CD4-positive, alpha-beta T cell (primary cell): ENCODE measurements at regions not wholly inside any gene's neighbourhood (a gene's known extent, or its start where the extent isn't known, plus 50 kb on each side); places are given as distances from the start of the nearest gene placed in this dataset.
A peak's percentile ranks its signal among the peaks of the same experiment; 100 is the strongest.

Experiments used
- ATAC-seq: fragments of 200-7000 bp; cut with Tn5 transposase; one replicate; pipeline ENCODE4 v1.10.0; 2022; ENCODE audit warnings: mild to moderate bottlenecking; ENCODE audit not compliant: poor library complexity
- CTCF ChIA-PET: fragments of 350-600 bp; sonication (Branson Sonifier 250); formaldehyde crosslinking; loops from one replicate; lab custom pipeline; 2021; ENCODE audit warnings: antibody characterized with exemption, inconsistent platforms; lab: Charles Lee
- POLR2A ChIA-PET: fragments of 350-600 bp; sonication (Branson Sonifier 250); formaldehyde crosslinking; loops from one replicate; lab custom pipeline; 2021; ENCODE audit warnings: antibody characterized with exemption, inconsistent platforms; lab: Charles Lee
- DNase-seq, 14 experiments: peaks; one replicate each; pipeline ENCODE4 v3.0.0-alpha.2; 2013 to 2020; ENCODE audit warnings: mixed read lengths in 2 of 14
- H3K27ac ChIP-seq, 2 donors: one replicate each; pipeline versions ENCODE4 v1.5.1 to v1.7.0; 2013; ENCODE audit warnings: low read length in 2 of 2, low read depth in 1 of 2, mild to moderate bottlenecking in 1 of 2
- H3K27me3 ChIP-seq, 2 experiments: 1 replicate in 1 of 2; 2 replicates in 1 of 2; pipeline versions ENCODE4 v1.6.1 to v1.7.0; 2013; ENCODE audit warnings: low read length in 2 of 2, control low read depth in 1 of 2, mild to moderate bottlenecking in 1 of 2, moderate library complexity in 1 of 2; ENCODE audit not compliant: insufficient read depth in 2 of 2, control insufficient read depth in 1 of 2
- H3K36me3 ChIP-seq: one replicate; pipeline ENCODE4 v1.6.1; 2013; ENCODE audit warnings: low read length, control low read depth; ENCODE audit not compliant: insufficient read depth
- H3K4me1 ChIP-seq: one replicate; pipeline ENCODE4 v1.6.1; 2013; ENCODE audit warnings: low read length, control low read depth; ENCODE audit not compliant: insufficient read depth
- H3K4me3 ChIP-seq: one replicate; pipeline ENCODE4 v1.5.1; 2013; ENCODE audit warnings: mild to moderate bottlenecking, low read length, moderate library complexity
- H3K9me3 ChIP-seq, 2 experiments: 1 replicate in 1 of 2; 2 replicates in 1 of 2; pipeline versions ENCODE4 v1.6.1 to v1.7.0; 2013; ENCODE audit warnings: low read length in 2 of 2, mild to moderate bottlenecking in 2 of 2, control low read depth in 1 of 2, moderate library complexity in 1 of 2; ENCODE audit not compliant: control insufficient read depth in 1 of 2, insufficient read depth in 1 of 2
- H3K27ac Mint-ChIP-seq: one replicate; pipeline ENCODE4 v1.8.0; 2020; ENCODE audit warnings: mixed read lengths
- H3K27me3 Mint-ChIP-seq: one replicate; pipeline ENCODE4 v1.8.0; 2021; ENCODE audit warnings: mixed read lengths
- H3K36me3 Mint-ChIP-seq: one replicate; pipeline ENCODE4 v1.8.0; 2021; ENCODE audit warnings: low read depth, mixed read lengths
- H3K4me1 Mint-ChIP-seq: one replicate; pipeline ENCODE4 v1.8.0; 2021; ENCODE audit warnings: low read depth, mixed read lengths
- H3K4me3 Mint-ChIP-seq: one replicate; pipeline ENCODE4 v1.8.0; 2020; ENCODE audit warnings: mild to moderate bottlenecking, mixed read lengths
- H3K9me3 Mint-ChIP-seq: one replicate; pipeline ENCODE4 v1.8.0; 2020; ENCODE audit warnings: mixed read lengths
- intact Hi-C, 2 experiments: fragments of 100-400 bp; cut with DNase I in 1 of 2; cut with micrococcal nuclease in 1 of 2; formaldehyde crosslinking; loops; one replicate each; pipeline versions ENCODE4 v1.15.1 to v1.9.0; 2023 to 2025; cut with DNase I, micrococcal nuclease
- TF ChIP-seq, protein P1 (sequence below): fragments of 200-600 bp; IDR thresholded peaks from one replicate; pipeline ENCODE4 v1.8.0; 2022; ENCODE audit warnings: antibody characterized with exemption, mild to moderate bottlenecking

DNA sequence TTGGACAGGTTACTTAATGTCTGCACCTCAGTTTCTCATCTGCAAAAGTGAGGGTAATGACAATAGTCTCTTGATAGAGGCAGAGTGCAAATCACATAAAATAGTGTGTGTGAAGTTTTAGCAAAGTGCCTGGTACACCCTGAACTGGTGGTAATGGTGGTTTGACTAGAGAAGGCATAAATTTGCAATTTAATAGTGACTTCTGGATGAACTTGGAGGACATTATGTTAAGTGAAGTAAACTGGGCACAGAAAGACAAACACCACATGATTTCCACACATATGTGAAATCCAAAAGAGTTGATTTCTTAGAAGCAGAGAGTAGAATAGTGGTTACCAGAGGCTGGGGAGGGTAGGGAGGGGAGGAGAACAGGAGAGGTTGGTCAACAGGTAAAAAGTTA, 54.8 kb upstream of the FUT8 start:
- Mint-ChIP-seq H3K27ac (no peak overlapping the region), H3K4me3 (no peak overlapping the region), H3K36me3 (no peaks in the 10 kb centered on the region), H3K4me1 (peaks cover 26% of the 10 kb centered on the region), H3K9me3 (no peaks in the 10 kb centered on the region), H3K27me3 (no peaks in the 10 kb centered on the region)
- ChIA-PET CTCF (no interaction called here), POLR2A (interaction anchor here (0.8 kb wide), 1 partner anchor 54 kb away, joined by 3 read pairs; no protein-coding TSS in a partner anchor)
- intact Hi-C loops: loop anchor here in 1 of 2 experiments (5.0 kb wide), 1 partner anchor 125 kb away; no protein-coding TSS in a partner anchor
- ATAC-seq (no peak), DNase-seq (no peak)
- H3K4me1 ChIP-seq: peaks cover 13% of the 10 kb centered on the region
- no peaks in the 10 kb centered on the region for H3K9me3 ChIP-seq
- H3K36me3 ChIP-seq: no peaks in the 10 kb centered on the region
- H3K27me3 ChIP-seq: no peaks in the 10 kb centered on the region
- H3K4me3 ChIP-seq: no peak overlapping the region
- H3K27ac ChIP-seq: no peak overlapping the region
- TF ChIP-seq, protein P1, sequence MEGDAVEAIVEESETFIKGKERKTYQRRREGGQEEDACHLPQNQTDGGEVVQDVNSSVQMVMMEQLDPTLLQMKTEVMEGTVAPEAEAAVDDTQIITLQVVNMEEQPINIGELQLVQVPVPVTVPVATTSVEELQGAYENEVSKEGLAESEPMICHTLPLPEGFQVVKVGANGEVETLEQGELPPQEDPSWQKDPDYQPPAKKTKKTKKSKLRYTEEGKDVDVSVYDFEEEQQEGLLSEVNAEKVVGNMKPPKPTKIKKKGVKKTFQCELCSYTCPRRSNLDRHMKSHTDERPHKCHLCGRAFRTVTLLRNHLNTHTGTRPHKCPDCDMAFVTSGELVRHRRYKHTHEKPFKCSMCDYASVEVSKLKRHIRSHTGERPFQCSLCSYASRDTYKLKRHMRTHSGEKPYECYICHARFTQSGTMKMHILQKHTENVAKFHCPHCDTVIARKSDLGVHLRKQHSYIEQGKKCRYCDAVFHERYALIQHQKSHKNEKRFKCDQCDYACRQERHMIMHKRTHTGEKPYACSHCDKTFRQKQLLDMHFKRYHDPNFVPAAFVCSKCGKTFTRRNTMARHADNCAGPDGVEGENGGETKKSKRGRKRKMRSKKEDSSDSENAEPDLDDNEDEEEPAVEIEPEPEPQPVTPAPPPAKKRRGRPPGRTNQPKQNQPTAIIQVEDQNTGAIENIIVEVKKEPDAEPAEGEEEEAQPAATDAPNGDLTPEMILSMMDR: no peak

DNA sequence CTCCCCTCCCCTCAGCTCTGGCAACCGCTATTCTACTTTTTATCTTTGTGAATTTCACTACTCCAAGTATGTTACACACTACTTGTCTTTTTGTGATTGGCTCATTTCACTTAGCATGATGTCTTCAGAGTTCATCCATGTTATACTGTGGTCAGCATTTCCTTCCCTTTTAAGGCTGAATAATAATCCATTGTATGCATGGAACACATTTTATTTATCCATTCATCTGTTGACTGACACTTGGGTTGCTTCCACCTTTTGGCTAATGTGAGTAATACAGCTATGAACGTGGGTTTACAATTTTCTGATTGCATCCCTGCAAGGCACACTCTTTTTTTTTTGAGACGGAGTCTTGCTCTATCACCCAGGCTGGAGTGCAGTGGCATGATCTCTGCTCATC, 53.0 kb upstream of the FUT8 start:
- no peak overlapping the region for H3K27ac Mint-ChIP-seq
- H3K4me1 ChIP-seq: peaks cover 13% of the 10 kb centered on the region

DNA sequence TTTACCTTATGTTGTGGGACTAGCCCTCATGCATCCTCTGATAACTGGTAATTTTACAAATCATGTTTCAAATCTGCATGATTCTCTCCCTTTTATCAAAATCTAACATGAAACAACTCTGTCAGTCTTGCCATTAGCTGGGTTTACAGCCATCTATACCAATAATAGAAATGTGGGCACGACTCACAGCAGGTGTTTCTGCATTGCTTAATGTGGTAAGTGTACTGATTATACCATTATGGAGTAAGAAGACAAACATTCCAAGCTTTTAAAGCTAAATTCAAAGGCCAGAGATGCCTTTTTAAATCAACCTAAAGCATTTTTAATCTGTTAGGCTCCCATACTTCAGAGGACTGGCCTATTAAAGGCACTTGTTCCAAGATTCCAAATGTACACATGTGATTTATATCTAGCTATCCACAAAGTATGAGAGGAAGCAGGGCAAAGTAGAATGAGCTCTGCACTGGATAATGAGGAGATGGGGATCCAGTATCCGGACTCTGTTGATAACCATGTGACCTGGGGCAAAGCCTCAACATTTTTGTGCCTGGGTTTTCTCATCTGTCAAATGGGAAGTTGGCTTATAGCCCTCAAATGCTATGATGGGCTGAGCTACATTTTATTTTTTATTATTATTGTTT, 52.3 kb upstream of the FUT8 start:
- no peaks in the 10 kb centered on the region for H3K36me3 ChIP-seq
- POLR2A ChIA-PET: no interaction called here
- H3K4me1 Mint-ChIP-seq: peaks cover 25% of the 10 kb centered on the region
- TF ChIP-seq, protein P1: no peak
- DNase-seq (no peak), ATAC-seq (no peak)
- H3K36me3 Mint-ChIP-seq: no peaks in the 10 kb centered on the region
- H3K4me1 ChIP-seq: peaks cover 13% of the 10 kb centered on the region
- H3K27ac Mint-ChIP-seq: no peak overlapping the region
- no peaks in the 10 kb centered on the region for H3K27me3 Mint-ChIP-seq
- intact Hi-C loops: no loop called here
- no peaks in the 10 kb centered on the region for H3K9me3 ChIP-seq
- no peaks in the 10 kb centered on the region for H3K9me3 Mint-ChIP-seq
- H3K4me3 ChIP-seq: no peak overlapping the region
- no peak overlapping the region for H3K4me3 Mint-ChIP-seq
- no peak overlapping the region for H3K27ac ChIP-seq
- no peaks in the 10 kb centered on the region for H3K27me3 ChIP-seq
- CTCF ChIA-PET: interaction anchor here (0.7 kb wide), 1 partner anchor 203 kb away, joined by 3 read pairs; no protein-coding TSS in a partner anchor

More for the DNA sequence above, 53.0 kb upstream of the FUT8 start:
- no peak for ATAC-seq
- intact Hi-C loops: loop anchor here in 1 of 2 experiments (5.0 kb wide), 1 partner anchor 127 kb away; no protein-coding TSS in a partner anchor
- ChIA-PET POLR2A (no interaction called here), CTCF (no interaction called here)
- Histone ChIP-seq H3K4me3 (no peak overlapping the region), H3K27ac (no peak overlapping the region), H3K36me3 (no peaks in the 10 kb centered on the region), H3K9me3 (no peaks in the 10 kb centered on the region), H3K27me3 (no peaks in the 10 kb centered on the region)
- no peaks in the 10 kb centered on the region for H3K27me3 Mint-ChIP-seq
- DNase-seq: peak in 1 of 14 experiments; percentile 11
- no peaks in the 10 kb centered on the region for H3K9me3 Mint-ChIP-seq
- no peaks in the 10 kb centered on the region for H3K36me3 Mint-ChIP-seq
- H3K4me3 Mint-ChIP-seq: no peak overlapping the region
- TF ChIP-seq, protein P1: no peak
- peaks cover 26% of the 10 kb centered on the region for H3K4me1 Mint-ChIP-seq
